ENCODE measurements at regions not wholly inside any gene's neighbourhood (a gene's known extent, or its start where the extent isn't known, plus 50 kb on each side); places are given as distances from the start of the nearest gene placed in this dataset.
"Not testable (repeated sequence)": the region's sequence is repeated elsewhere in the genome, so short reads cannot be mapped to it uniquely, and the experiment has no call there.

DNA sequence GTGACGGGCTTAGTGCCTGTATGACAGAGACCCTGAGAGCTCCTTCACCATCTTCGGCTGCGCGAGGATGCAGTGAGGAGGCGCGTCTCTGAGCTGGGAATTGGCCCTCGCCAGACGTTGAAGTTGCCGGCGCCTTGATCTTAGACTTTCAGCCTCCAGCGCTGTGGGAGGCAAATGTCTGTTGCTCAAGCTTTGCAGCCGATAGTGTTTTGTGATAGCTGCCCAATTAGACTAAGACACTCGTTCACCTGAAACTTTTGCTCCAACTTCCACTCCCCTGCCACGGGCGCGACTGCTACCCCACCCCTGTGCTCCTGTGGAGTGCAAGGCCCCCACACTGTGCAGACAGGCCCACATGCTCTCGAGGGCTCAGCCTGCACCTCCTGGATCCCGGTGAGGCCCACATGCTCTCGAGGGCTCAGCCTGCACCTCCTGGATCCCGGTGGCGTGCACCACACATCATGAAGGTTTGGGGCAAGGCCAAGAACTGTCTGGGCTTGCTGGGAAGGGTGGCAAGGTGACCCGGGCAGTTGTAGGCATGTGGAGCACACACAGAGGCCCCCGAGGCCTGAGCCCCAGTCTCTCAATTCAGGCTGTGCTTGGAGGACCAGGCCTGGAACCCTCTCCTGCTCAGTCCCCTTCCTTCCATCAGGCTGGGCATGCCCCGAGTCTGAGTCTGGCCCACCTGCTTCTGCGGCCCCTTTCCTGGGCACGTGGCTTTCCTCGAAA, 324.6 kb downstream of the TMEM121 start:
- no peak for DNase-seq

- DNase-seq, result no peak
Observed at GRCh38 chr14:105851716-105852377, 325.5 kb downstream of the TMEM121 start.

- no peak for DNase-seq
Observed at GRCh38 chr14:105852378-105853088, 326.1 kb downstream of the TMEM121 start.

GRCh38 chr14:105853089-105853906, 326.9 kb downstream of the TMEM121 start:
- no peak for DNase-seq

DNA sequence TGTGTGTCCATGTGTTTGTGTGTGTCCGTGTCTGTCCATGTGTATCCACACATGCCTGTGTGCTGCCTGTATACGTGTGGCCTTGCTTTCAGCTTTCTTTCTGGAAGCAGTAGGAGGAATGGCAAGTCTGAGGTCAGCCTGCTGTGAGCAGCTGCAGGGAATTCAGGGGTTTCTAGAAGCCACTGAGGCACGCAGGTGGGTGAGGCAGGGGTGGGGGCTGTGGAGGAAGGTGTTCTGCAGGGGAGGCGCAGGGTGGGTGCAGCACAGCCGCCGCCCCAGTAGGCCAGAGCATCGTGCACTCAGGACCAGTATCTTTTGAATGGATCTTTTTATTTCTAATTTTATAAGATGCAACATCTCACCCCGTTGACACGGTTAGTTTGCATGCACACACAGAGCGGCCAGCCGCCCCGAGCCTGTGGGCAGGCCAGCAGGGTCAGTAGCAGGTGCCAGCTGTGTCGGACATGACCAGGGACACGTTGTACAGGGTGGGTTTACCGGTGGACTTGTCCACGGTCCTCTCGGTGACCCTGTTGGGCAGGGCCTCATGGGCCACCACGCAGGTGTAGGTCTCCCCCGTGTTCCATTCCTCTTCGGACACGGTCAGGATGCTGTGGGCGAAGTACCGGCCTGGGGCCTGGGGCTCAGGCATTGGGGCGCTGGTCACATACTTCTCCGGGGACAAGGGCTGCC, 327.7 kb downstream of the TMEM121 start:
- no peak for DNase-seq

GRCh38 chr14:105854600-105855245, 328.3 kb downstream of the TMEM121 start:
- DNase-seq, result no peak

- DNase-seq, result no peak
Observed at GRCh38 chr14:105855246-105855892, 329.0 kb downstream of the TMEM121 start.

DNA sequence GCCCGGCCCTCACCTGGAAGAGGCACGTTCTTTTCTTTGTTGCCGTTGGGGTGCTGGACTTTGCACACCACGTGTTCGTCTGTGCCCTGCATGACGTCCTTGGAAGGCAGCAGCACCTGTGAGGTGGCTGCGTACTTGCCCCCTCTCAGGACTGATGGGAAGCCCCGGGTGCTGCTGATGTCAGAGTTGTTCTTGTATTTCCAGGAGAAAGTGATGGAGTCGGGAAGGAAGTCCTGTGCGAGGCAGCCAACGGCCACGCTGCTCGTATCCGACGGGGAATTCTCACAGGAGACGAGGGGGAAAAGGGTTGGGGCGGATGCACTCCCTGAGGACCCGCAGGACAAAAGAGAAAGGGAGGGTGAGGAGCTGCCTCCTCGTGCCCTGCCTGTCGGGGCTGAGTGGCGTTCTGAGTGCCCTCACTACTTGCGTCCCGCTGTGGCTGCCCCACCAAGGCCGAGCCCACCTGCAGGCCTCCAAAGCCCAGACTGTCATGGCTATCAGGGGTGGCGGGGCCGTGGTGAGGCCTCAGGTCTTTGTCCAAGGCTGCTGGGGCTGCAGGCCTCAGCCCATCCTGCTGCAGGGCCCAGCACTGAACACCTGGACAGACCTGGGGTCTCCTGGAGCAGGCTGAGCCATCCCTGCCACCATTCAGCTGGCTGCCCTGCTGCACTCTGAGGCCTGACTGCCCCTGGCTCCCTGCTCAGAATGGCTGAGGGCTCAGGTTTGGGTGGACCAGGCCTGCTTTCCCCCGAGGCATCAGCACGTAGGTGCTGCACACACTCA, 329.7 kb downstream of the TMEM121 start:
- DNase-seq, result no peak

- DNase-seq, result no peak
Observed at GRCh38 chr14:105856676-105857219, 330.4 kb downstream of the TMEM121 start.

DNA sequence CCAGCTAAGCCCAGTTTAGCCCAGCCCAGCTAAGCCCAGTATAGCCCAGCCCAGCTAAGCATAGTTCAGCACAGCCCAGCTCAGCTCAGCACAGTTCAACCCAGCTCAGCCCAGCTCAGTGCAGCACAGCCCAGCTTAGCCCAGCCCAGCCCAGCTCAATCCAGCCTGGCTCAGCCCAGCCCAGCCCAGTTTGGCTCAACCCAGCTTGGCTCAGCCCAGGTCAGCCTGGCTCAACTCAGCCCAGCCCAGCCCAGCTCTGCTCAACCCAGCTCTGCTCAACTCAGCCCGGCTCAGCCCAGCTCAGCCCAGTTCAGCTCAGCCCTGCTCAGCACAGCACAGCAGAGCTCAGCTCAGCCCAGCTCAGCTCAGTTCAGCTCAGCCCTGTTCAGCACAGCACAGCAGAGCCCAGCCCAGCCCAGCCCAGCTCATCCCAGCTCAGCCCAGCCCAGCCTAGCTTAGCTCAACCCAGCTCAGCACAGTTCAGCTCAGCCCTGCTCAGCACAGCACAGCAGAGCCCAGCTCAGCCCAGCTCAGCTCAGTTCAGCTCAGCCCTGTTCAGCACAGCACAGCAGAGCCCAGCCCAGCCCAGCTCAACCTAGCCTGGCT, 330.9 kb downstream of the TMEM121 start:
- DNase-seq, result no peak

- no peak for DNase-seq
Observed at GRCh38 chr14:105857826-105858675, 331.7 kb downstream of the TMEM121 start.

- DNase-seq, result no peak
Observed at GRCh38 chr14:105858676-105859025, 332.3 kb downstream of the TMEM121 start.

- DNase-seq, result not testable (repeated sequence)
Observed at GRCh38 chr14:105859073-105859716, 332.8 kb downstream of the TMEM121 start.

GRCh38 chr14:105859717-105860614, 333.6 kb downstream of the TMEM121 start:
- no peak for DNase-seq

GRCh38 chr14:105860615-105861580, 334.5 kb downstream of the TMEM121 start:
- no peak for DNase-seq

DNA sequence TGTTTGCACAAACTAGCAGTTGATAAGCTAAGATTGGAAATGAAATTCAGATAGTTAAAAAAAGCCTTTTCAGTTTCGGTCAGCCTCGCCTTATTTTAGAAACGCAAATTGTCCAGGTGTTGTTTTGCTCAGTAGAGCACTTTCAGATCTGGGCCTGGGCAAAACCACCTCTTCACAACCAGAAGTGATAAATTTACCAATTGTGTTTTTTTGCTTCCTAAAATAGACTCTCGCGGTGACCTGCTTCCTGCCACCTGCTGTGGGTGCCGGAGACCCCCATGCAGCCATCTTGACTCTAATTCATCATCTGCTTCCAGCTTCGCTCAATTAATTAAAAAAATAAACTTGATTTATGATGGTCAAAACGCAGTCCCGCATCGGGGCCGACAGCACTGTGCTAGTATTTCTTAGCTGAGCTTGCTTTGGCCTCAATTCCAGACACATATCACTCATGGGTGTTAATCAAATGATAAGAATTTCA, 335.6 kb downstream of the TMEM121 start:
- no peak for DNase-seq
